ENCODE measurements at regions not wholly inside any gene's neighbourhood (a gene's known extent, or its start where the extent isn't known, plus 50 kb on each side); places are given as distances from the start of the nearest gene placed in this dataset.
"Not testable (repeated sequence)": the region's sequence is repeated elsewhere in the genome, so short reads cannot be mapped to it uniquely, and the experiment has no call there.

DNA sequence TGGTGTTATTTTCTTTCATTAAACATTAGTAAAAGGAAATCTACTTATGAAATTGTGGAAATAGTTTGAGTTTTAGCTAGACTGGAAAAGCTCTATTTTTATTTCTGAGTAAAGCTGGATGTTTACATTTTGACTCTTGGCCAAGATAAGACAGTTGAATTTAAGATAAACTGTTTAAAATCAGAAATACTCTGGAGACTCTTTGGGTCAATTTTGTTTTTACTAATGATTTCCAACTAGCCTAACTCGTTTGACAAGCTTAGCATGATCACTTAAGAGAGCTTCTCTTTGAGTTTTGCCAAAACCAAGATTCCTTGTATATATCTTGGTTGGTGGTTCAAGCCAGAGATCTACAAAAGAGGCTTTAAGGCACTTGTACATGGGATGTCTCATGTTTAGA lies 724.8 kb upstream of the LUZP2 start:
- no peak for DNase-seq (ENCODE audit: extremely low read depth, low read depth)
- TF ChIP-seq CTCF (IDR thresholded peaks at IDR 0.05; ENCODE audit: low read depth, low read length), result no peak

DNA sequence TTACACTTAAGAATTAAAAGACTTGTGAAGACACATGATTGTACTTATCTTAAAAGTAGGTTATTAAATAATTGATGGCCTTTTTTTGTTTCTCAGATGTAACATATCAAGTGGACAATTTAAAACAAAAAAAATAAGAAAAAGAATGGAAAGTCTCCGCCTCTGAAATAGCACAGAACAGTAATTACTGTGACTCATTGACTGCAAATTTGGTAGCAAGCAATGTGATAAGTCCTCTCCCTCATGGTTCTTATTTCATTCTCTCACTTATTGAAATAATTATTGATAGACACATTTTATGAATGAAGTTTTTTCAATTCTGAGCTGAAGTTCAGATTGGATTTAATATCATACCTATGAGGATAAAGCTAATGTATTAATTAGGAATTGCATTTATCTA lies 717.9 kb upstream of the LUZP2 start:
- no peak for DNase-seq (ENCODE audit: extremely low read depth, low read depth)
- no peak for TF ChIP-seq CTCF (IDR thresholded peaks at IDR 0.05; ENCODE audit: low read depth, low read length)

- no peak for DNase-seq (ENCODE audit: extremely low read depth, low read depth)
- TF ChIP-seq CTCF (IDR thresholded peaks at IDR 0.05; ENCODE audit: low read depth, low read length), result no peak
These were observed 716.6 kb upstream of the LUZP2 start for GRCh38 chr11:23780231-23780630.

GRCh38 chr11:23781803-23782560 lies 714.9 kb upstream of the LUZP2 start:
- no peak for TF ChIP-seq CTCF (IDR thresholded peaks at IDR 0.05; ENCODE audit: low read depth, low read length)

GRCh38 chr11:23786974-23787373 lies 709.9 kb upstream of the LUZP2 start:
- DNase-seq (ENCODE audit: extremely low read depth, low read depth), result not testable (repeated sequence)

More at GRCh38 chr11:23781803-23782560, 714.9 kb upstream of the LUZP2 start:
- DNase-seq (ENCODE audit: extremely low read depth, low read depth), result no peak

GRCh38 chr11:23789200-23789853 lies 707.5 kb upstream of the LUZP2 start:
- no peak for TF ChIP-seq CTCF (IDR thresholded peaks at IDR 0.05; ENCODE audit: low read depth, low read length)
- no peak for DNase-seq (ENCODE audit: extremely low read depth, low read depth)

- no peak for TF ChIP-seq CTCF (IDR thresholded peaks at IDR 0.05; ENCODE audit: low read depth, low read length)
- no peak for DNase-seq (ENCODE audit: extremely low read depth, low read depth)
These were observed 706.9 kb upstream of the LUZP2 start for GRCh38 chr11:23789938-23790371.

Data from AG09319 (cell line).